HEK293T (cell line): ENCODE measurements at regions not wholly inside any gene's neighbourhood (a gene's known extent, or its start where the extent isn't known, plus 50 kb on each side); places are given as distances from the start of the nearest gene placed in this dataset.

Experiments
- CTCF ChIA-PET: fragments of 350-600 bp; formaldehyde crosslinking; extraction: SDS; loops from one replicate; lab custom pipeline; 2021; ENCODE audit warnings: antibody characterized with exemption, inconsistent platforms; lab: Yijun Ruan, JAX
- POLR2A ChIA-PET: fragments of 350-600 bp; formaldehyde crosslinking; extraction: SDS; loops from one replicate; lab custom pipeline; 2020; ENCODE audit warnings: antibody characterized with exemption, inconsistent platforms; lab: Yijun Ruan, JAX
- DNase-seq: peaks from one replicate; pipeline ENCODE4 v3.0.0; 2012; ENCODE audit warnings: mixed read lengths; ENCODE audit errors: extremely low spot score
- ARNT ChIP-seq: fragments of 450-650 bp; IDR thresholded peaks from 2 replicates; pipeline ENCODE4 v1.6.1; 2017; ENCODE audit warnings: mild to moderate bottlenecking
- BHLHE40 ChIP-seq: fragments of 450-650 bp; IDR thresholded peaks from 2 replicates; pipeline ENCODE4 v1.6.1; 2016; ENCODE audit warnings: mild to moderate bottlenecking, moderate library complexity, borderline replicate concordance
- CTBP1 ChIP-seq: fragments of 450-650 bp; IDR thresholded peaks from 2 replicates; pipeline ENCODE4 v1.6.1; 2016; ENCODE audit warnings: borderline replicate concordance
- ELF4 ChIP-seq: fragments of 450-650 bp; IDR thresholded peaks from 2 replicates; pipeline ENCODE4 v1.6.1; 2017; ENCODE audit warnings: antibody characterized with exemption
- FOXA1 ChIP-seq: fragments of 450-650 bp; IDR thresholded peaks from 2 replicates; pipeline ENCODE4 v1.6.1; 2016; ENCODE audit warnings: mild to moderate bottlenecking
- FOXK2 ChIP-seq: fragments of 450-650 bp; IDR thresholded peaks from 2 replicates; pipeline ENCODE4 v1.6.1; 2016; ENCODE audit warnings: mild to moderate bottlenecking
- FOXM1 ChIP-seq: fragments of 450-650 bp; IDR thresholded peaks from 2 replicates; pipeline ENCODE4 v1.6.1; 2017; ENCODE audit warnings: mild to moderate bottlenecking, borderline replicate concordance
- HDGF ChIP-seq: fragments of 450-650 bp; IDR thresholded peaks from 2 replicates; pipeline ENCODE4 v1.6.1; 2017; ENCODE audit warnings: antibody characterized with exemption, borderline replicate concordance
- L3MBTL2 ChIP-seq: fragments of 450-650 bp; conservative IDR thresholded peaks from 2 replicates; pipeline ENCODE4 v1.6.1; 2016; ENCODE audit warnings: mild to moderate bottlenecking
- LEF1 ChIP-seq: fragments of 450-650 bp; IDR thresholded peaks from 2 replicates; pipeline ENCODE4 v1.6.1; 2017; ENCODE audit warnings: mild to moderate bottlenecking, borderline replicate concordance
- NFRKB ChIP-seq: fragments of 450-650 bp; IDR thresholded peaks from 2 replicates; pipeline ENCODE4 v1.6.1; 2016; ENCODE audit warnings: mild to moderate bottlenecking, moderate library complexity
- PKNOX1 ChIP-seq: fragments of 450-650 bp; IDR thresholded peaks from 2 replicates; pipeline ENCODE4 v1.6.1; 2016
- SP1 ChIP-seq: fragments of 450-650 bp; IDR thresholded peaks from 2 replicates; pipeline ENCODE4 v1.6.1; 2017
- SUZ12 ChIP-seq: fragments of 450-650 bp; IDR thresholded peaks from 2 replicates; pipeline ENCODE4 v1.6.1; 2016; ENCODE audit warnings: mild to moderate bottlenecking
- TARDBP ChIP-seq: fragments of 450-650 bp; IDR thresholded peaks from 2 replicates; pipeline ENCODE4 v1.6.1; 2016
- ZNF384 ChIP-seq: fragments of 450-650 bp; IDR thresholded peaks from 2 replicates; pipeline ENCODE4 v1.6.1; 2016

GRCh38 chrX:39998636-39999406 is 98.9 kb downstream of the BCOR start:
- POLR2A ChIA-PET, result no interaction called here

More at GRCh38 chrX:39998636-39999406, 98.9 kb downstream of the BCOR start:
- CTCF ChIA-PET, result no interaction called here
- TF ChIP-seq ELF4 (no peak), ZNF384 (no peak), ARNT (no peak), PKNOX1 (no peak), L3MBTL2 (no peak), FOXK2 (no peak), SP1 (no peak), SUZ12 (no peak), BHLHE40 (no peak), TARDBP (no peak), NFRKB (no peak), FOXA1 (no peak), FOXM1 (no peak), LEF1 (no peak), CTBP1 (no peak), HDGF (no peak)
- DNase-seq, result no peak
